Central memory CD4-positive, alpha-beta T cell (primary cell): ENCODE measurements at regions not wholly inside any gene's neighbourhood (a gene's known extent, or its start where the extent isn't known, plus 50 kb on each side); places are given as distances from the start of the nearest gene placed in this dataset.

ENCODE experiments used
- DNase-seq: peaks from one replicate; pipeline ENCODE4 v3.0.0; 2022

- no peak for DNase-seq
Observed at GRCh38 chr1:168782559-168783116, 53.6 kb upstream of the DPT start.

GRCh38 chr1:168783458-168784210 is 54.6 kb upstream of the DPT start:
- DNase-seq = no peak

- DNase-seq = no peak
Observed at GRCh38 chr1:168786476-168787330, 57.7 kb upstream of the DPT start.

DNA sequence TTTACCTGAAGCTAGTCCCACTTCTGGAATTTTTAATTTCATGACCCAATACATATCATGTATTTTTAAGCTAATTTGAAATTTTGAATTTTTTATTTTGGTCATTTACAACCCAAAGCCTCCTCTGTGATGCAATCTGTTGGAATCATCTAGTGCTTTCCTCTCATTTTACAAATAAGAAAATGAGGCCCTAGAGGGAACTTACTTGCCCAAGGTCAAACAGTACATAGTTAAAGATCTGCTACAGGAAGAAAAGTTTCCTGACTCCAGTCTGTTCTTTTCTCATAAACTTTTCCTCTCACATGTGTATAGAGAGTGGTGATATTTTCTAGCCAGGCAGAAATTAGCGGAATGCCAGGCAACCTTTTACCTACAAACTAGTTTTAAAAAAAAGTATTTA is 59.3 kb upstream of the DPT start:
- no peak for DNase-seq

DNA sequence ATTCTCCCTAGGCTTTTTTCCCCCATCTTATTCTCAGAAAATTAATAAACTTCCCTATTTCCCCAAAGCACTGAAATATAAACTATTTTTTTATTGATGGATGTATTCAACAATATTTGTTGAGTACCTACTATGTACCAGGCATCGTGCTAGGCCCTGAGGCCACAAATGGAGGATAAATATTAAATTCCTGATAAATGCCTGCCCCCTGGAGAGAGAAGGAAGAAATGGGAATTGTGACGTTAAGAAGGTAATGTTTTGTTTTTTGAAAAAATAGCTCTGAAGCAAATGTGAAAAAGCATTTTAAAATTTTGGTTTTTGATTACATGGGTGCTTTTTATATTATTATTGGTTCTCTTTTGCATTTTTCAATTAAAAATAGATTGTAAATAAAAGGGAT is 60.5 kb upstream of the DPT start:
- no peak for DNase-seq

DNA sequence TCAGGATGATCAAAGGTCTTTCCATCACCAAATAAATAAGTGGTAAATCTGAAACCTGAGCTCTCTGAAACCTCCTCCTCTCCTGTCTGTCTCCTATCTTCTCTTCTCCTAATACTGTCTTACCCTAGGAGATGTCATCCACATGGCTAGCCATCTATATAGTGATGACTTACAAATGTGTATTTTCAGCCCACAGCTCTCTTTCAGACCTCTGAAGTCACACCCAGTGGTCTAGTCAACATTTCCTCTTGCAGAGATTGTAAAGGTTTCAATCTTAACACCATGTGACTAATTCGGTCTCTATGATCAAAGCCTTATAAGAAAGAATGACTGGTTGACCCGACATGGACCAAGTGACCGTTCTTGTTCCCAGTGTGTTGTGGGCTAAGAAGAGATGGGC is 63.1 kb upstream of the DPT start:
- DNase-seq = no peak

DNA sequence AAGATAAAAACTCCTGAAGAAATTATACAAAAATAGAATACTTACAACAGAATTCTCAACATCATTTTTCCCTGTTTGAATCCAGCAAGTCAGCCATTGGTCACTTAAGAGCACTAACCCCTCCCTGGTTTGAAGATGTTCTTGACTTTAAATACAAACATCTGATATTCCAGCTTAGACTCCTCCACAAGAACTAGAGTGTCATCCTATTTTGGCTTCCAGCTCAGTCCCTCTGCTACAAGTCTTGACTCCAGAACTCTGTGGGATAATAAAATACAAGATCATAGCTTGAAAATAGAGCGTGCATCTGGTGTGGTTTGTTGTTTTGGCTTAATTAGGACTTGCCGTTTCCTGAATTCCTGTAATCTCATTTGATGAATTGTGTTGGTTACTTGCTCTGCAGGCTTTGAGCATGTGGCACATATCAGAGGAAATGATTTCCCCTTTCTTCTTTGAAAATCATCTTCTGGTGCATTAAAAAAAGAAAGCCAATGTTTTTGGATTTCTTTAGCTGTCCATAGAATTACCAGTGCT is 63.7 kb upstream of the DPT start:
- DNase-seq = no peak

- no peak for DNase-seq
Observed at GRCh38 chr1:168794057-168794456, 65.1 kb upstream of the DPT start.

DNA sequence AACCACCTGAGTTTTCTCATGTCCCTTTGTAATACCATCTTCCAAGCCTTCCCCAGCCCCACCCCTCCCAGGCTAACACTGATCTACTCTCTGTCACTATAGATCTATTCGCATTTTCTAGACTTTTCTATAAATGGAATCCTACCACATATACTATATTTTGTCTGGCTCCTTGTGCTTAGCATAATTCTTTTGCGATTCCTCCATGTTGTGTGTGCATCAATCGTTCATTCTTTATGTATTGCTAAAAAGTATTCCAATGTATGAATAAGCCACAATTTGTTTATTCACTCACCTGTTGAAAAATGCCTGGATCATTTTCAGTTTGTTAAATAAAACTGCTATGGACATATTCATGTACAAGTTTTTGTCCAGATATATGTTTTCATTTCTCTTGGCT is 66.7 kb upstream of the DPT start:
- no peak for DNase-seq

- no peak for DNase-seq
Observed at GRCh38 chr1:168799927-168800605, 71.1 kb upstream of the DPT start.

GRCh38 chr1:168801032-168801745 is 72.2 kb upstream of the DPT start:
- no peak for DNase-seq

DNA sequence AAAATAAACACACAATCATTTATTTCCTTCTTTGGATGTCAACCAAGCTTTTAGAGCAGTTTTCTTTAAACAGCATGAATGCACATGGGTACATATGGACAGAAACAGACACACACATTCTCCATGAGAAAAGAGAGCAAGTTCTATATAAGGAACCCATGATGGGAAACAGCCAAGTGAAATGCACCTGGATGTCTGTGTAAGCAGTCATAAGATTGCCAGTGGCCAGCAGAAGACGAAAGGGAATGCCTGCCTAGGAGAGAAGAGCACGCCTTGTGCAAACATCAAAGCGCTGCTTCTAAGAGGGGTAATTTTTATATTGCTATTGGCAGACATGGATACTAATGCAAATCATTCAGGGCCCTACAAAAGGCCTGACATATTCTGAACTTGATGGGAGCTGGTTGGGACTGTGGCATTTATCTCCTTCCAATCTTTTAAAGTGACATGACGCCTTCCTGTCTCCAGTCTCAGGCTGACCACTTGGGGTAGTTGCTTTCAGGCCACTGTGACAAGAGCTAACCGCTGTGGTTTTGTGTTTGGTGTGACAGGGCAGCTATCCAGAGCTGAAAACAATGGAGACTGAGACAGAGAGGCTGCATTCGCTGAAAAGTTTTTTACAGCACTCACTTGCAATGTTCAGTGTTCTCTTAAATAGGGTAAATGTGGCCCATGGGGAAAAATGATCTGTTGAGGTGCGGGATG is 75.0 kb upstream of the DPT start:
- DNase-seq = no peak

DNA sequence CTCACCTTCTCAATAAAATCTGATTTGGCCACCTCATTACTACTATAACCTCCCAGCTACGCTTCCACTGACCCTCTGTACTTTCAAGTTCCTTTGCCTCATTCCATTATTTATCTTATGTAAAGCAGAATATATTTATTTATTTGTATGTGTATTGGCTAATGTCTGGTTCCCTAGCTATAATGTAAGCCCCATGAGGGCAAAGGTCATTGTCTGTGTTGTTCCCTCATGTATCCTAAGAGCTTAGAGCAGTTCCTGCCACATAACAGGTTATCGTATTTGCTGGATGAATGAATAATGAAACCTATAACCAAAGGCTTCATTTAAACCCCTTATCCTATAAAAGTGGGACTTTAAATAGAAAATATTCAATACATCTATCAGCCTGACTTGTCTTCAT is 77.9 kb upstream of the DPT start:
- DNase-seq = no peak

GRCh38 chr1:168811176-168811575 is 82.2 kb upstream of the DPT start:
- no peak for DNase-seq

DNA sequence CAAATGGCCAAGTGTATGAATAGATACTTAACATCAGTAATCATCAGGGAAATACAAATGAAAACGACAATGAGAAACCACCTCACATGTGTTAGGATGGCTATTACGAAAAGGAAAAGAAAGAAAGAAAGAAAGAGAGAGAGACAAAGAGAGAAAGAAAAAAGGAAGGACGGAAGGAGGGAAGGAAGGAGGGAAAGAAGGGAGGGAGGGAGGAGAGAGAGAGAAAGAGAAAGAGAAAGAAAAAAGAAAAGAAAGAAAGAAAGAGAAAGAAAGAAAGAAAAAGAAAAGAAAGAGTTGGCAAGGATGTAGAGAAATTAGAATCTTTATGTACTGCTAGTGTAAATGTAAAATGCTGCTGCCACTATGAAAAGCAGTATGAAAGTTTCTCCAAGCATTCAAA is 90.7 kb upstream of the DPT start:
- DNase-seq = no peak

GRCh38 chr1:168821434-168821833 is 92.4 kb upstream of the DPT start:
- DNase-seq = no peak

- DNase-seq = no peak
Observed at GRCh38 chr1:168822911-168823310, 93.9 kb upstream of the DPT start.

- no peak for DNase-seq
Observed at GRCh38 chr1:168823988-168824387, 95.0 kb upstream of the DPT start.

DNA sequence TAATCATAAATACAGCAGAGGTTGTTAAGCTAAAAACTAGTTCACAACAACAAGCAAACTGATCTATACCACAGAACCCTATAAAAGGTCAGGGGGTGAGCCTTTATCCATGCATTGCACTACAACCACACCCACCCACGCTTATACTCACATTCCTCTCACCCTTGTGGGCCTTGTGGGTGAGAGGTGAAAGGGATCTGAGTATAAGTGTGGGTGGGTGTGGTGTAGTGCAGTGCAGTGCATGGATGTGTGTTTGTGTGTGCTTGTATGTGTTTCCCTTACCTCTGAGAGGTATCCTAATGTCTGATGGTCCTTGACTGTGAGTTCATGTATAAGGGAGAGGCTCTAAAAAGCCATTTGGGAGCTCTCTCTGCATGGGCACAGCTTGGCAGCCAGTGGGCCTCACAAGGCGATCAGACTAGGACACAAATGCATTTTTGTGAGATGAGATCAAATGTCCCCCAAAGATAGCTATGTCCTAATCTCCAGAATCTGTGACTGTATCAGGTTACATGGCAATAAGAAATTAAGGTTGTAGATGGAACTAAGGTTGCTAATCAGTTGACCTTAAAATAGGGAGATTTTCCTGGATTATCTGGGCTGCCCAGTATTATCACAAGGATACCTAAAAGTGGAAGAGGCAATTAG is 95.5 kb upstream of the DPT start:
- no peak for DNase-seq

GRCh38 chr1:168825129-168825528 is 96.1 kb upstream of the DPT start:
- no peak for DNase-seq

DNA sequence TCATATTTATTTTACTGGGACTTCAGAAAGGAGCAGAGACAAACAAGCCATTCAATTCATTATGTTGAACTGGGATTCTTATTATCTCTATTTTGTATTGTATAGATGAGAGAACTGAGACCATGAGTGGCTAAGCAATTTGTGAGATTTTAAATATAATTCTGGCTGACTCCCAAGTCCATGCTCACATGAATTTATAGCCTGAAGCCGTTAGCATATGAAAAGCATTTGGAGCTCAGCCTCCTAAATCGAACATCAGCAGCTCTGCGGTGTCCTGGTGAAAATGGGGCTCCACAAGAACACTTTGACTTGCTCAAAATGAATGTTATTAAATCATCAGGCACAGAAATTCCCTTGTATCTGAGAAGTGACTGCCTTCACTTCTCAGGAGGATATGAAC is 96.8 kb upstream of the DPT start:
- no peak for DNase-seq
